ENCODE measurements at regions not wholly inside any gene's neighbourhood (a gene's known extent, or its start where the extent isn't known, plus 50 kb on each side); places are given as distances from the start of the nearest gene placed in this dataset.

GRCh38 chr12:58086930-58087329, 145.6 kb downstream of the ATP23 start:
- H3K27me3 ChIP-seq (ENCODE audit: insufficient read depth in 3 of 3, low read length in 2 of 3): no peaks in the 10 kb centered on the region
- no peaks in the 10 kb centered on the region for H3K9me3 ChIP-seq
- H3K4me3 ChIP-seq: no peak overlapping the region
- ATAC-seq (peak in 2 of 4 donors; percentile 55 to 57), DNase-seq (no peak)
- intact Hi-C loops (cut with DNase I): no loop called here
- peaks cover 13% of the 10 kb centered on the region for H3K4me1 ChIP-seq
- WGBS, 3 donors: 27 to 45% (median 33%) methylated on average over 6 of the region's 6 CpGs
- TF ChIP-seq CTCF (IDR thresholded peaks at IDR 0.05): no peak
- H3K36me3 ChIP-seq (ENCODE audit: insufficient read depth in 1 of 2, low read depth in 1 of 2): no peaks in the 10 kb centered on the region
- no peak overlapping the region for H3K27ac ChIP-seq

GRCh38 chr12:58087423-58088127, 146.2 kb downstream of the ATP23 start:
- no peak for TF ChIP-seq CTCF (IDR thresholded peaks at IDR 0.05)
- intact Hi-C loops (cut with DNase I): no loop called here
- Histone ChIP-seq H3K4me3 (no peak overlapping the region), H3K27me3 (ENCODE audit: insufficient read depth in 3 of 3, low read length in 2 of 3) (no peaks in the 10 kb centered on the region), H3K4me1 (peaks cover 13% of the 10 kb centered on the region), H3K27ac (no peak overlapping the region), H3K9me3 (no peaks in the 10 kb centered on the region), H3K36me3 (ENCODE audit: insufficient read depth in 1 of 2, low read depth in 1 of 2) (no peaks in the 10 kb centered on the region)
- WGBS, 3 donors: 68 to 71% (median 69%) methylated on average over 11 of the region's 11 CpGs
- DNase-seq (no peak), ATAC-seq (peak in 3 of 4 donors; percentile 27 to 67 (median 65))

- Histone ChIP-seq H3K4me1 (peaks cover 13% of the 10 kb centered on the region), H3K4me3 (no peak overlapping the region), H3K36me3 (ENCODE audit: insufficient read depth in 1 of 2, low read depth in 1 of 2) (no peaks in the 10 kb centered on the region), H3K27ac (no peak overlapping the region), H3K27me3 (ENCODE audit: insufficient read depth in 3 of 3, low read length in 2 of 3) (no peaks in the 10 kb centered on the region), H3K9me3 (no peaks in the 10 kb centered on the region)
- ATAC-seq (no peak), DNase-seq (no peak)
- TF ChIP-seq CTCF (IDR thresholded peaks at IDR 0.05): no peak
- 41 to 51% (median 41%) methylated on average over 3 of the region's 3 CpGs for WGBS, 3 donors
- intact Hi-C loops (cut with DNase I): no loop called here
Observed at GRCh38 chr12:58089588-58089987, 148.2 kb downstream of the ATP23 start.

GRCh38 chr12:58090685-58091084, 149.3 kb downstream of the ATP23 start:
- 60 to 69% (median 65%) methylated on average over 5 of the region's 5 CpGs for WGBS, 3 donors
- Histone ChIP-seq H3K4me3 (no peak overlapping the region), H3K9me3 (no peaks in the 10 kb centered on the region), H3K4me1 (peaks cover 13% of the 10 kb centered on the region), H3K27ac (no peak overlapping the region), H3K36me3 (ENCODE audit: insufficient read depth in 1 of 2, low read depth in 1 of 2) (no peaks in the 10 kb centered on the region), H3K27me3 (ENCODE audit: insufficient read depth in 3 of 3, low read length in 2 of 3) (no peaks in the 10 kb centered on the region)
- ATAC-seq (no peak), DNase-seq (no peak)
- intact Hi-C loops (cut with DNase I): no loop called here
- TF ChIP-seq CTCF (IDR thresholded peaks at IDR 0.05): no peak

- no peak overlapping the region for H3K27ac ChIP-seq
- H3K4me3 ChIP-seq: no peak overlapping the region
- no peak for TF ChIP-seq CTCF (IDR thresholded peaks at IDR 0.05)
- intact Hi-C loops (cut with DNase I): no loop called here
- H3K4me1 ChIP-seq: peaks cover 3% of the 10 kb centered on the region
- ATAC-seq (no peak), DNase-seq (no peak)
- no peaks in the 10 kb centered on the region for H3K36me3 ChIP-seq (ENCODE audit: insufficient read depth in 1 of 2, low read depth in 1 of 2)
- 91 to 96% (median 93%) methylated on average over 1 of the region's 1 CpG for WGBS, 3 donors
- H3K27me3 ChIP-seq (ENCODE audit: insufficient read depth in 3 of 3, low read length in 2 of 3): no peaks in the 10 kb centered on the region
- no peaks in the 10 kb centered on the region for H3K9me3 ChIP-seq
Observed at GRCh38 chr12:58095002-58095401, 153.6 kb downstream of the ATP23 start.
